Keratinocyte (primary cell): ENCODE measurements at regions not wholly inside any gene's neighbourhood (a gene's known extent, or its start where the extent isn't known, plus 50 kb on each side); places are given as distances from the start of the nearest gene placed in this dataset.

Experiments used
- DNase-seq: peaks from one replicate; pipeline ENCODE4 v3.0.0-alpha.2; 2011; ENCODE audit warnings: low read depth, missing footprints, low spot score
- FAIRE-seq: peaks from 2 replicates; lab custom pipeline; 2011; peaks lifted over from hg19 to GRCh38; lab: Jason Lieb, UNC
- H2AFZ ChIP-seq: 2 replicates; pipeline ENCODE4 v1.6.0; 2012; ENCODE audit warnings: low read length, control low read depth, inconsistent platforms; ENCODE audit not compliant: control insufficient read depth
- H3K27ac ChIP-seq: 2 replicates; pipeline ENCODE4 v1.5.1; 2011; ENCODE audit warnings: low read length; ENCODE audit not compliant: control insufficient read depth, insufficient read depth
- H3K27me3 ChIP-seq: 3 replicates; pipeline ENCODE4 v1.6.0; 2011; ENCODE audit warnings: low read length; ENCODE audit not compliant: control insufficient read depth, insufficient read depth; ENCODE audit errors: extremely low read depth
- H3K36me3 ChIP-seq, 2 experiments: 2 replicates in 1 of 2; 3 replicates in 1 of 2; pipeline ENCODE4 v1.5.1; 2011; ENCODE audit warnings: low read length in 2 of 2, mild to moderate bottlenecking in 1 of 2; ENCODE audit not compliant: control insufficient read depth in 2 of 2, insufficient read depth in 2 of 2; ENCODE audit errors: extremely low read depth in 1 of 2
- H3K4me1 ChIP-seq: 3 replicates; pipeline ENCODE4 v1.5.1; 2011; ENCODE audit warnings: low read length; ENCODE audit not compliant: control insufficient read depth, insufficient read depth; ENCODE audit errors: extremely low read depth
- H3K4me2 ChIP-seq: 3 replicates; pipeline ENCODE4 v1.6.0; 2011; ENCODE audit warnings: low read depth, low read length; ENCODE audit not compliant: control insufficient read depth, insufficient read depth; ENCODE audit errors: extremely low read depth
- H3K4me3 ChIP-seq, 3 experiments: fragments of 200-600 bp in 1 of 3; sonication (generic) in 1 of 3; 2 replicates in 2 of 3; 3 replicates in 1 of 3; pipeline ENCODE4 v1.5.1; 2011 to 2016; ENCODE audit warnings: low read length in 3 of 3, mild to moderate bottlenecking in 3 of 3, control low read depth in 2 of 3, inconsistent platforms in 1 of 3, low read depth in 1 of 3, mixed read lengths in 1 of 3, mixed run types in 1 of 3, moderate library complexity in 1 of 3; ENCODE audit not compliant: control insufficient read depth in 2 of 3, insufficient read depth in 2 of 3; ENCODE audit errors: extremely low read depth in 1 of 3
- H3K79me2 ChIP-seq: 2 replicates; pipeline ENCODE4 v1.6.0; 2012; ENCODE audit warnings: low read length; ENCODE audit not compliant: control insufficient read depth, insufficient read depth
- H3K9ac ChIP-seq: 3 replicates; pipeline ENCODE4 v1.6.0; 2011; ENCODE audit warnings: low read length; ENCODE audit not compliant: control insufficient read depth, insufficient read depth; ENCODE audit errors: extremely low read depth
- H3K9me1 ChIP-seq: 3 replicates; pipeline ENCODE4 v1.6.0; 2011; ENCODE audit warnings: low read length; ENCODE audit not compliant: control insufficient read depth, insufficient read depth; ENCODE audit errors: extremely low read depth
- H3K9me3 ChIP-seq: 2 replicates; pipeline ENCODE4 v1.5.1; 2012; ENCODE audit warnings: low read depth, low read length; ENCODE audit not compliant: control insufficient read depth
- H4K20me1 ChIP-seq: 3 replicates; pipeline ENCODE4 v1.6.0; 2011; ENCODE audit warnings: low read length; ENCODE audit not compliant: control insufficient read depth, insufficient read depth; ENCODE audit errors: extremely low read depth
- EZH2 ChIP-seq: IDR thresholded peaks from one replicate; pipeline ENCODE4 v1.6.1; 2012; ENCODE audit warnings: inconsistent platforms, mild to moderate bottlenecking, low read length, moderate library complexity
- dilution Hi-C: fragments of 300-500 bp; cut with MboI; formaldehyde crosslinking; loops from one replicate; pipeline ENCODE4 v1.7.0; 2020; ENCODE audit warnings: low sequenced_read_pairs; ENCODE audit not compliant: extremely low pct_ligation_motif_present
- TF ChIP-seq, protein P1 (sequence below), 3 experiments: IDR thresholded peaks in 1 of 3; conservative IDR thresholded peaks in 1 of 3; optimal IDR thresholded peaks in 1 of 3; 2 replicates in 2 of 3; 3 replicates in 1 of 3; pipeline versions ENCODE3 to v1.5.1; 2011; ENCODE audit warnings: low read length in 3 of 3, mild to moderate bottlenecking in 3 of 3, moderate library complexity in 2 of 3, control low read depth in 1 of 3, inconsistent platforms in 1 of 3; ENCODE audit not compliant: insufficient read depth in 2 of 3; ENCODE audit errors: extremely low read depth in 1 of 3

- Histone ChIP-seq H2AFZ (no peak overlapping the region), H3K27me3 (peaks cover 10% of the 10 kb centered on the region), H3K9me3 (no peaks in the 10 kb centered on the region), H3K9me1 (no peaks in the 10 kb centered on the region), H3K79me2 (no peaks in the 10 kb centered on the region), H3K36me3 (no peaks in the 10 kb centered on the region), H3K4me1 (no peaks in the 10 kb centered on the region), H3K4me2 (no peak overlapping the region), H3K27ac (no peak overlapping the region), H4K20me1 (no peaks in the 10 kb centered on the region), H3K9ac (no peak overlapping the region), H3K4me3 (no peak overlapping the region)
- DNase-seq (no peak), FAIRE-seq (peak; percentile 69)
- no peak for TF ChIP-seq EZH2
- TF ChIP-seq, protein P1, sequence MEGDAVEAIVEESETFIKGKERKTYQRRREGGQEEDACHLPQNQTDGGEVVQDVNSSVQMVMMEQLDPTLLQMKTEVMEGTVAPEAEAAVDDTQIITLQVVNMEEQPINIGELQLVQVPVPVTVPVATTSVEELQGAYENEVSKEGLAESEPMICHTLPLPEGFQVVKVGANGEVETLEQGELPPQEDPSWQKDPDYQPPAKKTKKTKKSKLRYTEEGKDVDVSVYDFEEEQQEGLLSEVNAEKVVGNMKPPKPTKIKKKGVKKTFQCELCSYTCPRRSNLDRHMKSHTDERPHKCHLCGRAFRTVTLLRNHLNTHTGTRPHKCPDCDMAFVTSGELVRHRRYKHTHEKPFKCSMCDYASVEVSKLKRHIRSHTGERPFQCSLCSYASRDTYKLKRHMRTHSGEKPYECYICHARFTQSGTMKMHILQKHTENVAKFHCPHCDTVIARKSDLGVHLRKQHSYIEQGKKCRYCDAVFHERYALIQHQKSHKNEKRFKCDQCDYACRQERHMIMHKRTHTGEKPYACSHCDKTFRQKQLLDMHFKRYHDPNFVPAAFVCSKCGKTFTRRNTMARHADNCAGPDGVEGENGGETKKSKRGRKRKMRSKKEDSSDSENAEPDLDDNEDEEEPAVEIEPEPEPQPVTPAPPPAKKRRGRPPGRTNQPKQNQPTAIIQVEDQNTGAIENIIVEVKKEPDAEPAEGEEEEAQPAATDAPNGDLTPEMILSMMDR (optimal IDR thresholded peaks at IDR 0.05 in 1 of 3, IDR thresholded peaks at IDR 0.05 in 1 of 3, conservative IDR thresholded peaks at IDR 0.05 in 1 of 3; ENCODE audit: extremely low read depth in 1 of 3, insufficient read depth in 2 of 3, low read length in 3 of 3): peak; percentile 61 to 84 (median 62)
- dilution Hi-C loops: loop anchor here (25.0 kb wide), 1 partner anchor 132 kb away; no protein-coding TSS in a partner anchor
Observed at GRCh38 chr7:55280031-55280454, 85.1 kb upstream of the LANCL2 start.

GRCh38 chr7:55285665-55286064, 79.5 kb upstream of the LANCL2 start:
- Histone ChIP-seq H4K20me1 (no peaks in the 10 kb centered on the region), H3K4me2 (no peak overlapping the region), H3K9me3 (no peaks in the 10 kb centered on the region), H3K27me3 (peaks cover 6% of the 10 kb centered on the region), H3K4me3 (no peak overlapping the region), H3K27ac (no peak overlapping the region), H2AFZ (no peak overlapping the region), H3K79me2 (no peaks in the 10 kb centered on the region), H3K9me1 (no peaks in the 10 kb centered on the region), H3K4me1 (no peaks in the 10 kb centered on the region), H3K36me3 (no peaks in the 10 kb centered on the region), H3K9ac (no peak overlapping the region)
- DNase-seq (no peak), FAIRE-seq (no peak)
- dilution Hi-C loops: loop anchor here (25.0 kb wide), 1 partner anchor 127 kb away; no protein-coding TSS in a partner anchor
- TF ChIP-seq EZH2: no peak
- TF ChIP-seq, protein P1 (optimal IDR thresholded peaks at IDR 0.05 in 1 of 3, IDR thresholded peaks at IDR 0.05 in 1 of 3, conservative IDR thresholded peaks at IDR 0.05 in 1 of 3; ENCODE audit: extremely low read depth in 1 of 3, insufficient read depth in 2 of 3, low read length in 3 of 3): no peak
